Panc1 (cell line): ENCODE measurements at regions not wholly inside any gene's neighbourhood (a gene's known extent, or its start where the extent isn't known, plus 50 kb on each side); places are given as distances from the start of the nearest gene placed in this dataset.

Experiments used
- ATAC-seq: fragments of 200-7000 bp; cut with Tn5 transposase; 2 replicates; pipeline ENCODE4 v1.9.1; 2020; ENCODE audit warnings: mild to moderate bottlenecking, moderate library complexity
- BruUV-seq: library from RNA; stranded (reverse); fragments of 400-500 nt; replicated peaks from 2 replicates; lab custom pipeline; 2021; lab: Mats Ljungman, UMichigan
- CTCF ChIA-PET: fragments of 300-600 bp; sonication (Branson Sonifier 250); formaldehyde crosslinking; loops from one replicate; lab custom pipeline; 2022; ENCODE audit warnings: antibody characterized with exemption; lab: Charles Lee
- POLR2A ChIA-PET: fragments of 300-600 bp; sonication (Branson Sonifier 250); formaldehyde crosslinking; loops from one replicate; lab custom pipeline; 2022; ENCODE audit warnings: antibody characterized with exemption; lab: Charles Lee
- DNase-seq: peaks from one replicate; pipeline ENCODE4 v3.0.0-alpha.2; 2010; ENCODE audit warnings: low read depth, low spot score
- H3K27ac ChIP-seq: 2 replicates; pipeline ENCODE4 v1.5.1; 2011; ENCODE audit warnings: mild to moderate bottlenecking, low read length, inconsistent platforms
- H3K27me3 ChIP-seq: fragments of 200-500 bp; sonication (Bioruptor generic); 2 replicates; pipeline ENCODE4 v1.6.0; 2014; ENCODE audit warnings: low read length, inconsistent platforms; ENCODE audit not compliant: control insufficient read depth, insufficient read depth
- H3K36me3 ChIP-seq: fragments of 200-500 bp; sonication (Bioruptor generic); 2 replicates; pipeline ENCODE4 v1.5.1; 2014; ENCODE audit warnings: inconsistent platforms, mild to moderate bottlenecking, low read length, moderate library complexity; ENCODE audit not compliant: control insufficient read depth, insufficient read depth
- H3K4me1 ChIP-seq: 2 replicates; pipeline ENCODE4 v1.5.1; 2011; ENCODE audit warnings: inconsistent platforms, mild to moderate bottlenecking, low read length, moderate library complexity; ENCODE audit not compliant: control insufficient read depth, insufficient read depth
- H3K4me3 ChIP-seq, 2 experiments: 2 replicates each; pipeline ENCODE4 v1.5.1; 2011 to 2012; ENCODE audit warnings: low read depth in 2 of 2, low read length in 2 of 2, mild to moderate bottlenecking in 2 of 2, inconsistent platforms in 1 of 2, moderate library complexity in 1 of 2
- H3K9me3 ChIP-seq: fragments of 200-500 bp; sonication (Bioruptor generic); 2 replicates; pipeline ENCODE4 v1.5.1; 2014; ENCODE audit warnings: low read depth, mild to moderate bottlenecking, inconsistent platforms, low read length, moderate library complexity; ENCODE audit not compliant: control insufficient read depth, insufficient read depth
- POLR2AphosphoS5 ChIP-seq: IDR thresholded peaks from 2 replicates; pipeline ENCODE4 v1.6.1; 2012; ENCODE audit warnings: mild to moderate bottlenecking, low read depth, low read length, moderate library complexity
- REST ChIP-seq, 2 experiments: IDR thresholded peaks; 2 replicates each; pipeline ENCODE4 v1.6.1; 2011 to 2012; ENCODE audit warnings: low read depth in 2 of 2, control low read depth in 1 of 2, low read length in 1 of 2, mild to moderate bottlenecking in 1 of 2, moderate library complexity in 1 of 2; ENCODE audit not compliant: insufficient read depth in 1 of 2
- SIN3A ChIP-seq: IDR thresholded peaks from 2 replicates; pipeline ENCODE4 v1.6.1; 2012; ENCODE audit warnings: low read depth, mild to moderate bottlenecking, low read length, moderate library complexity, borderline replicate concordance; ENCODE audit not compliant: insufficient read depth
- TCF7L2 ChIP-seq: IDR thresholded peaks from 2 replicates; pipeline ENCODE4 v1.6.1; 2011; ENCODE audit warnings: mild to moderate bottlenecking, low read depth, low read length, inconsistent platforms
- in situ Hi-C: cut with HindIII; loops from 2 replicates; pipeline ENCODE4 v1.10.0; 2016; ENCODE audit warnings: low sequenced_read_pairs, low pct_unique_long_range_greater_than_20kb
- intact Hi-C: fragments of 100-400 bp; cut with micrococcal nuclease; formaldehyde crosslinking; loops from one replicate; pipeline ENCODE4 v1.10.0; 2022; ENCODE audit not compliant: unreplicated experiment
- TF ChIP-seq, protein P1 (sequence below): fragments of 450-650 bp; IDR thresholded peaks from 2 replicates; pipeline ENCODE4 v1.5.1; 2017; ENCODE audit warnings: mild to moderate bottlenecking

DNA sequence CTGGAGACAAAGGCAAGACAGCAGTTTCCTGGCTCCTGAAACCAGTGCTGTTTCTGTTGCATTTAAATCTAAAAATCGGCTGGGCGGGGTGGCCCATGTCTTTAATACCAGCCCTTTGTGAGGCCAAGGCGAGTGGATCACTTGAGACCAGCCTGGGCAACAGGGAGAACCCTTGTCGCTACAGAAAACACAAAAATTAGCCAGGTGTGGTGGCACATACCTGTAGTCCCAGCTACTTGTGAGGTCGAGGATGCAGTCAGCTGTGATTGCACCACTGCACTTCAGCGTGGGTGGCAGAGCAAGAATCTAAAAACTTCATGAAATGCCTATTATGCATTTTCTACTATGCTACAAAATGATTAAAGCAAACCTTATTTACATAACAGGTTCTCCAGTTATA is 205.4 kb upstream of the ITM2A start:
- Histone ChIP-seq H3K27ac (no peak overlapping the region), H3K4me3 (no peak overlapping the region), H3K9me3 (no peaks in the 10 kb centered on the region), H3K36me3 (no peaks in the 10 kb centered on the region; the same call in 1 of the 2 replicates), H3K4me1 (no peaks in the 10 kb centered on the region), H3K27me3 (no peaks in the 10 kb centered on the region)
- DNase-seq (no peak), ATAC-seq (no peak)
- intact Hi-C loops, result no loop called here
- CTCF ChIA-PET, result no interaction called here
- no TSS peak for BruUV-seq
- POLR2A ChIA-PET, result no interaction called here
- TF ChIP-seq, protein P1, sequence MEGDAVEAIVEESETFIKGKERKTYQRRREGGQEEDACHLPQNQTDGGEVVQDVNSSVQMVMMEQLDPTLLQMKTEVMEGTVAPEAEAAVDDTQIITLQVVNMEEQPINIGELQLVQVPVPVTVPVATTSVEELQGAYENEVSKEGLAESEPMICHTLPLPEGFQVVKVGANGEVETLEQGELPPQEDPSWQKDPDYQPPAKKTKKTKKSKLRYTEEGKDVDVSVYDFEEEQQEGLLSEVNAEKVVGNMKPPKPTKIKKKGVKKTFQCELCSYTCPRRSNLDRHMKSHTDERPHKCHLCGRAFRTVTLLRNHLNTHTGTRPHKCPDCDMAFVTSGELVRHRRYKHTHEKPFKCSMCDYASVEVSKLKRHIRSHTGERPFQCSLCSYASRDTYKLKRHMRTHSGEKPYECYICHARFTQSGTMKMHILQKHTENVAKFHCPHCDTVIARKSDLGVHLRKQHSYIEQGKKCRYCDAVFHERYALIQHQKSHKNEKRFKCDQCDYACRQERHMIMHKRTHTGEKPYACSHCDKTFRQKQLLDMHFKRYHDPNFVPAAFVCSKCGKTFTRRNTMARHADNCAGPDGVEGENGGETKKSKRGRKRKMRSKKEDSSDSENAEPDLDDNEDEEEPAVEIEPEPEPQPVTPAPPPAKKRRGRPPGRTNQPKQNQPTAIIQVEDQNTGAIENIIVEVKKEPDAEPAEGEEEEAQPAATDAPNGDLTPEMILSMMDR, result no peak
- TF ChIP-seq REST (IDR thresholded peaks at IDR 0.05; ENCODE audit: insufficient read depth in 1 of 2, low read depth in 2 of 2, low read length in 1 of 2) (no peak), TCF7L2 (no peak), SIN3A (no peak), POLR2AphosphoS5 (no peak)
- in situ Hi-C loops, result no loop called here

- CTCF ChIA-PET, result no interaction called here
- in situ Hi-C loops, result no loop called here
- intact Hi-C loops, result no loop called here
- Histone ChIP-seq H3K4me3 (no peak overlapping the region), H3K27me3 (no peaks in the 10 kb centered on the region), H3K27ac (no peak overlapping the region), H3K4me1 (no peaks in the 10 kb centered on the region), H3K36me3 (no peaks in the 10 kb centered on the region; the same call in 1 of the 2 replicates), H3K9me3 (no peaks in the 10 kb centered on the region)
- DNase-seq (no peak), ATAC-seq (no peak)
- POLR2A ChIA-PET, result no interaction called here
- BruUV-seq, result no TSS peak
- TF ChIP-seq TCF7L2, result no peak
- no peak for TF ChIP-seq POLR2AphosphoS5
- TF ChIP-seq, protein P1, result no peak
These were observed 203.5 kb upstream of the ITM2A start for GRCh38 chrX:79570524-79571240.
